ENCODE measurements at regions not wholly inside any gene's neighbourhood (a gene's known extent, or its start where the extent isn't known, plus 50 kb on each side); places are given as distances from the start of the nearest gene placed in this dataset.

DNA sequence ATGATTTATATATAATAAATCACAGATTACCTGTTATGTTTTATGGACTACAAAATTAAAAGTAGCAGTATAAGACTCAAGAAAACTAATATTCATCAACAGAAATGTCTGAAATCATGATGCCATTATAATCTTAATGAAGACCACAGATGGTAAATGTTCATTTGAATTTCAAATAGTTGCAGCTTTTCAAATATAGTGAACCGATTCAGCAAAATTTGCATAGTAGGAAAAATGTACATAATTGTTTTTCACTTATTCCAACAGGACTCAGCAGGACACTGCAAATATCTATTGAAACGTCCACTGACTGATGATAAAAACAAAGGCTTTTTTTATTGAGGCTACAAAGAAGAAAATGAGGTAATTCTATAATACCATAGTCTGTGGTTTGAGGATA lies 51.2 kb upstream of the LSM8 start:
- DNase-seq (ENCODE audit: low read depth, low spot score) (no peak), FAIRE-seq (no peak), ATAC-seq (no peak)
- H3K27me3 ChIP-seq (replicated peaks in 1 of 2; ENCODE audit: control insufficient read depth in 2 of 2, insufficient read depth in 2 of 2, low read length in 1 of 2) = no peaks in the 10 kb centered on the region
- in situ Hi-C loops (cut with MboI) (no loop called here), intact Hi-C loops (cut with micrococcal nuclease; ENCODE audit: unreplicated experiment) (no loop called here)
- WGBS (ENCODE audit: insufficient coverage, insufficient replicate concordance, low lambda C conversion rate, missing lambda C conversion rate) = 0% methylated on average over 2 of the region's 2 CpGs
- BruUV-seq (replicated peaks) = no TSS peak
- H3K9me3 ChIP-seq (replicated peaks; ENCODE audit: control insufficient read depth, insufficient read depth, low read length) = no peaks in the 10 kb centered on the region; the same call in 2 of the 3 replicates
- H3K4me3 ChIP-seq = no peak overlapping the region
- H3K4me1 ChIP-seq (ENCODE audit: control insufficient read depth, insufficient read depth, low read length) = no peaks in the 10 kb centered on the region
- POLR2A ChIA-PET = interaction anchor here (0.6 kb wide), 1 partner anchor 262 kb away, joined by 3 read pairs; no protein-coding TSS in a partner anchor
- CTCF ChIA-PET = interaction anchor here (1.0 to 1.3 kb wide), 2 partner anchors 12 to 13 kb away, joined by 3 read pairs; no protein-coding TSS in a partner anchor
- H3K36me3 ChIP-seq (ENCODE audit: control insufficient read depth in 2 of 2, insufficient read depth in 2 of 2, low read length in 1 of 2) = no peaks in the 10 kb centered on the region
- H2AFZ ChIP-seq (ENCODE audit: control insufficient read depth, low read depth, low read length) = no peak overlapping the region
- H3K27ac ChIP-seq (ENCODE audit: control insufficient read depth, insufficient read depth) = no peak overlapping the region
- H3K9ac ChIP-seq (ENCODE audit: control insufficient read depth, insufficient read depth, low read length) = no peak overlapping the region
- SMC1A ChIA-PET (ENCODE audit: uncharacterized antibody, unreplicated experiment) = interaction anchor here (0.7 kb wide), 1 partner anchor 375 kb away, joined by 3 read pairs; no protein-coding TSS in a partner anchor
- H3K4me2 ChIP-seq (ENCODE audit: control insufficient read depth, insufficient read depth) = no peak overlapping the region
- H3K79me2 ChIP-seq (ENCODE audit: control insufficient read depth, insufficient read depth, low read length) = no peaks in the 10 kb centered on the region
- RAD21 ChIA-PET (ENCODE audit: unreplicated experiment) = no interaction called here
- TF ChIP-seq TAF1 (IDR thresholded peaks at IDR 0.05; ENCODE audit: borderline replicate concordance, low read depth, low read length) (no peak), IKZF1 (conservative IDR thresholded peaks at IDR 0.05) (no peak)
- TF ChIP-seq, protein P1, sequence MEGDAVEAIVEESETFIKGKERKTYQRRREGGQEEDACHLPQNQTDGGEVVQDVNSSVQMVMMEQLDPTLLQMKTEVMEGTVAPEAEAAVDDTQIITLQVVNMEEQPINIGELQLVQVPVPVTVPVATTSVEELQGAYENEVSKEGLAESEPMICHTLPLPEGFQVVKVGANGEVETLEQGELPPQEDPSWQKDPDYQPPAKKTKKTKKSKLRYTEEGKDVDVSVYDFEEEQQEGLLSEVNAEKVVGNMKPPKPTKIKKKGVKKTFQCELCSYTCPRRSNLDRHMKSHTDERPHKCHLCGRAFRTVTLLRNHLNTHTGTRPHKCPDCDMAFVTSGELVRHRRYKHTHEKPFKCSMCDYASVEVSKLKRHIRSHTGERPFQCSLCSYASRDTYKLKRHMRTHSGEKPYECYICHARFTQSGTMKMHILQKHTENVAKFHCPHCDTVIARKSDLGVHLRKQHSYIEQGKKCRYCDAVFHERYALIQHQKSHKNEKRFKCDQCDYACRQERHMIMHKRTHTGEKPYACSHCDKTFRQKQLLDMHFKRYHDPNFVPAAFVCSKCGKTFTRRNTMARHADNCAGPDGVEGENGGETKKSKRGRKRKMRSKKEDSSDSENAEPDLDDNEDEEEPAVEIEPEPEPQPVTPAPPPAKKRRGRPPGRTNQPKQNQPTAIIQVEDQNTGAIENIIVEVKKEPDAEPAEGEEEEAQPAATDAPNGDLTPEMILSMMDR (IDR thresholded peaks at IDR 0.05 in 2 of 3, conservative IDR thresholded peaks at IDR 0.05 in 1 of 3; ENCODE audit: control insufficient read depth in 2 of 3, extremely low read depth in 1 of 3, insufficient read depth in 1 of 3, low read depth in 3 of 3, low read length in 3 of 3) = no peak
- H4K20me1 ChIP-seq (ENCODE audit: control insufficient read depth, insufficient read depth) = no peaks in the 10 kb centered on the region
